ENCODE measurements at regions not wholly inside any gene's neighbourhood (a gene's known extent, or its start where the extent isn't known, plus 50 kb on each side); places are given as distances from the start of the nearest gene placed in this dataset.

- TF ChIP-seq YY1 (IDR thresholded peaks at IDR 0.05; ENCODE audit: insufficient read depth, insufficient read length): no peak
- no peak for TF ChIP-seq SUZ12 (IDR thresholded peaks at IDR 0.05; ENCODE audit: extremely low read depth, insufficient read depth, insufficient read length)
- TF ChIP-seq ZNF274 (IDR thresholded peaks at IDR 0.05; ENCODE audit: low read depth, low read length): no peak
Observed at GRCh38 chr14:71320107-71320733, 413.0 kb downstream of the PCNX1 start, which contains the start of gene SIPA1L1.
